ENCODE measurements at regions not wholly inside any gene's neighbourhood (a gene's known extent, or its start where the extent isn't known, plus 50 kb on each side); places are given as distances from the start of the nearest gene placed in this dataset.

- no peaks in the 10 kb centered on the region for H3K4me1 ChIP-seq
- intact Hi-C loops (cut with DNase I): no loop called here
- H3K9ac ChIP-seq (ENCODE audit: low read depth in 2 of 2, low read length in 2 of 2): no peak overlapping the region
- H3K27me3 ChIP-seq: no peaks in the 10 kb centered on the region
- H3K4me3 ChIP-seq: no peak overlapping the region
- H3K9me3 ChIP-seq: no peaks in the 10 kb centered on the region
- TF ChIP-seq CTCF (IDR thresholded peaks at IDR 0.05): no peak
- no peak for DNase-seq
- H3K27ac ChIP-seq: no peak overlapping the region
- H3K36me3 ChIP-seq: no peaks in the 10 kb centered on the region
Measured at GRCh38 chr14:104522926-104523545, 56.5 kb upstream of the C14orf180 start.

GRCh38 chr14:104523546-104523935 is 56.0 kb upstream of the C14orf180 start:
- no peaks in the 10 kb centered on the region for H3K9me3 ChIP-seq
- H3K4me3 ChIP-seq: no peak overlapping the region
- no peaks in the 10 kb centered on the region for H3K4me1 ChIP-seq
- H3K27ac ChIP-seq: no peak overlapping the region
- H3K27me3 ChIP-seq: no peaks in the 10 kb centered on the region
- no peak overlapping the region for H3K9ac ChIP-seq (ENCODE audit: low read depth in 2 of 2, low read length in 2 of 2)
- intact Hi-C loops (cut with DNase I): no loop called here
- no peak for TF ChIP-seq CTCF (IDR thresholded peaks at IDR 0.05)
- no peaks in the 10 kb centered on the region for H3K36me3 ChIP-seq
- no peak for DNase-seq

GRCh38 chr14:104524726-104525125 is 54.8 kb upstream of the C14orf180 start:
- intact Hi-C loops (cut with DNase I): no loop called here
- Histone ChIP-seq H3K27ac (no peak overlapping the region), H3K4me3 (no peak overlapping the region), H3K4me1 (no peaks in the 10 kb centered on the region), H3K27me3 (no peaks in the 10 kb centered on the region), H3K9ac (ENCODE audit: low read depth in 2 of 2, low read length in 2 of 2) (no peak overlapping the region), H3K9me3 (no peaks in the 10 kb centered on the region), H3K36me3 (no peaks in the 10 kb centered on the region)
- no peak for TF ChIP-seq CTCF (IDR thresholded peaks at IDR 0.05)
- DNase-seq: no peak

- no peak for TF ChIP-seq CTCF (IDR thresholded peaks at IDR 0.05)
- Histone ChIP-seq H3K27me3 (no peaks in the 10 kb centered on the region), H3K27ac (no peak overlapping the region), H3K9ac (ENCODE audit: low read depth in 2 of 2, low read length in 2 of 2) (no peak overlapping the region), H3K4me3 (no peak overlapping the region), H3K36me3 (no peaks in the 10 kb centered on the region), H3K9me3 (no peaks in the 10 kb centered on the region), H3K4me1 (no peaks in the 10 kb centered on the region)
- no peak for DNase-seq
- intact Hi-C loops (cut with DNase I): no loop called here
Measured at GRCh38 chr14:104526723-104527645, 52.6 kb upstream of the C14orf180 start.

GRCh38 chr14:104527857-104528459 is 51.6 kb upstream of the C14orf180 start:
- intact Hi-C loops (cut with DNase I): no loop called here
- Histone ChIP-seq H3K27me3 (no peaks in the 10 kb centered on the region), H3K9me3 (no peaks in the 10 kb centered on the region), H3K4me1 (no peaks in the 10 kb centered on the region), H3K27ac (no peak overlapping the region), H3K4me3 (no peak overlapping the region), H3K9ac (ENCODE audit: low read depth in 2 of 2, low read length in 2 of 2) (no peak overlapping the region), H3K36me3 (no peaks in the 10 kb centered on the region)
- TF ChIP-seq CTCF (IDR thresholded peaks at IDR 0.05): no peak
- DNase-seq: no peak
